IPS-NIHi11 (cell line): ENCODE measurements at regions not wholly inside any gene's neighbourhood (a gene's known extent, or its start where the extent isn't known, plus 50 kb on each side); places are given as distances from the start of the nearest gene placed in this dataset.

Experiments used
- DNase-seq: peaks from one replicate; pipeline ENCODE4 v3.0.0; 2012; ENCODE audit warnings: mixed read lengths, low spot score

GRCh38 chr14:104386151-104386841 is 193.3 kb upstream of the C14orf180 start:
- no peak for DNase-seq

GRCh38 chr14:104387022-104388010 is 192.2 kb upstream of the C14orf180 start:
- no peak for DNase-seq

GRCh38 chr14:104388011-104388521 is 191.5 kb upstream of the C14orf180 start:
- DNase-seq = no peak

- DNase-seq = no peak
Measured at GRCh38 chr14:104388541-104389325, 190.8 kb upstream of the C14orf180 start.

GRCh38 chr14:104389326-104390220 is 190.0 kb upstream of the C14orf180 start:
- no peak for DNase-seq

GRCh38 chr14:104390221-104390931 is 189.2 kb upstream of the C14orf180 start:
- no peak for DNase-seq

- no peak for DNase-seq
Measured at GRCh38 chr14:104390941-104391901, 188.3 kb upstream of the C14orf180 start.

GRCh38 chr14:104392001-104392395 is 187.6 kb upstream of the C14orf180 start:
- DNase-seq = no peak

- DNase-seq = no peak
Measured at GRCh38 chr14:104392396-104393198, 187.0 kb upstream of the C14orf180 start.

GRCh38 chr14:104393199-104393897 is 186.2 kb upstream of the C14orf180 start:
- DNase-seq = no peak

- no peak for DNase-seq
Measured at GRCh38 chr14:104393898-104394381, 185.6 kb upstream of the C14orf180 start.

GRCh38 chr14:104394409-104394851 is 185.1 kb upstream of the C14orf180 start:
- DNase-seq = no peak

- DNase-seq = no peak
Measured at GRCh38 chr14:104395276-104395675, 184.3 kb upstream of the C14orf180 start.

GRCh38 chr14:104395941-104396681 is 183.5 kb upstream of the C14orf180 start:
- no peak for DNase-seq

GRCh38 chr14:104396682-104397470 is 182.7 kb upstream of the C14orf180 start:
- no peak for DNase-seq

- DNase-seq = no peak
Measured at GRCh38 chr14:104397956-104398355, 181.6 kb upstream of the C14orf180 start.
